Spleen (tissue), 7 donors: ENCODE measurements at regions not wholly inside any gene's neighbourhood (a gene's known extent, or its start where the extent isn't known, plus 50 kb on each side); places are given as distances from the start of the nearest gene placed in this dataset.

ENCODE experiments used
- POLR2A ChIP-seq, 3 donors: fragments of 450-650 bp; IDR thresholded peaks; one replicate each; pipeline ENCODE4 v1.5.1; 2017; ENCODE audit warnings: antibody characterized with exemption in 3 of 3, mild to moderate bottlenecking in 1 of 3
- POLR2AphosphoS5 ChIP-seq, 3 donors: sonication (generic); formaldehyde crosslinking; IDR thresholded peaks; one replicate each; pipeline ENCODE4 v1.5.1; 2017; ENCODE audit warnings: antibody characterized with exemption in 3 of 3
- TF ChIP-seq, protein P1 (sequence below), 11 experiments: fragments of 200-600 bp in 7 of 11; fragments of 450-650 bp in 4 of 11; sonication (generic) in 4 of 11; IDR thresholded peaks in 8 of 11; conservative IDR thresholded peaks in 3 of 11; 1 replicate in 7 of 11; 2 replicates in 4 of 11; pipeline versions ENCODE4 v1.4.0 to v1.8.0; 2016 to 2021; ENCODE audit warnings: antibody characterized with exemption in 11 of 11, inconsistent platforms in 4 of 11, mild to moderate bottlenecking in 1 of 11
- donor health status: DM: no; HTN: no; CAD: no; lungs with moderate emphysema.
- donor health status: DM: no; HTN: no; CAD: no.
- donor health status: DM: no; HTN: no; CAD: no.

DNA sequence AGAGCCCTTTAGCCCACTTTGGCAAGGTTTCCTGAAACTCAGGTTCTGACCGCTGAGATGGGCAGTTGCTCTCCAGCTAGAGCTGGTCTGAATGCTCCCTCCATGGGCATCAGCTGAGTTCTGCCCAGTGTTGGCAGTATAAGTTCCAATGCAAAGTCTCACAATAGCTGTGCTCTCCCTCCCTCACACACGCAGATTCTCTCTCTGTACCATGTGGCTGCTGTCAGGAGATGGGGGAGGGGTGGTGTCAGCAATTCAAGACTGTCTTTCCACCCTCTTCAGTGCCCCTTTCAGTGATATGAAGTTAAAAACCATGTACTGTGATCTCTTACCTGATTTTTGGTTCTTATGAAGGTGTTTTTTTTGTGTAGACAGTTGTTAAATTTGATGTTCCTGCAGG is 164.3 kb upstream of the PLEKHA5 start:
- TF ChIP-seq, protein P1, sequence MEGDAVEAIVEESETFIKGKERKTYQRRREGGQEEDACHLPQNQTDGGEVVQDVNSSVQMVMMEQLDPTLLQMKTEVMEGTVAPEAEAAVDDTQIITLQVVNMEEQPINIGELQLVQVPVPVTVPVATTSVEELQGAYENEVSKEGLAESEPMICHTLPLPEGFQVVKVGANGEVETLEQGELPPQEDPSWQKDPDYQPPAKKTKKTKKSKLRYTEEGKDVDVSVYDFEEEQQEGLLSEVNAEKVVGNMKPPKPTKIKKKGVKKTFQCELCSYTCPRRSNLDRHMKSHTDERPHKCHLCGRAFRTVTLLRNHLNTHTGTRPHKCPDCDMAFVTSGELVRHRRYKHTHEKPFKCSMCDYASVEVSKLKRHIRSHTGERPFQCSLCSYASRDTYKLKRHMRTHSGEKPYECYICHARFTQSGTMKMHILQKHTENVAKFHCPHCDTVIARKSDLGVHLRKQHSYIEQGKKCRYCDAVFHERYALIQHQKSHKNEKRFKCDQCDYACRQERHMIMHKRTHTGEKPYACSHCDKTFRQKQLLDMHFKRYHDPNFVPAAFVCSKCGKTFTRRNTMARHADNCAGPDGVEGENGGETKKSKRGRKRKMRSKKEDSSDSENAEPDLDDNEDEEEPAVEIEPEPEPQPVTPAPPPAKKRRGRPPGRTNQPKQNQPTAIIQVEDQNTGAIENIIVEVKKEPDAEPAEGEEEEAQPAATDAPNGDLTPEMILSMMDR (IDR thresholded peaks at IDR 0.05 in 8 of 11, conservative IDR thresholded peaks at IDR 0.05 in 3 of 11), result no peak
- no peak for TF ChIP-seq POLR2AphosphoS5 (IDR thresholded peaks at IDR 0.05)
- no peak for TF ChIP-seq POLR2A (IDR thresholded peaks at IDR 0.05)
